HepG2 (cell line): ENCODE measurements at regions not wholly inside any gene's neighbourhood (a gene's known extent, or its start where the extent isn't known, plus 50 kb on each side); places are given as distances from the start of the nearest gene placed in this dataset.

Experiments used
- CREB1 ChIP-seq, 2 experiments: fragments of 450-650 bp in 1 of 2; IDR thresholded peaks; 2 replicates each; pipeline ENCODE4 v1.6.1; 2016 to 2017; ENCODE audit warnings: control low read depth in 1 of 2, mild to moderate bottlenecking in 1 of 2, missing compliant biosample characterization in 1 of 2, missing genetic modification characterization in 1 of 2
- ETV6 ChIP-seq: sonication (generic); formaldehyde crosslinking; conservative IDR thresholded peaks from 2 replicates; pipeline ENCODE4 v1.4.0; 2020; ENCODE audit warnings: missing genetic modification reagents
- EZH2 ChIP-seq: conservative IDR thresholded peaks from 2 replicates; pipeline ENCODE4 v1.6.1; 2012; ENCODE audit warnings: mild to moderate bottlenecking, low read depth, low read length, moderate library complexity
- ISL2 ChIP-seq: sonication (generic); formaldehyde crosslinking; IDR thresholded peaks from 2 replicates; pipeline ENCODE4 v1.5.0; 2020; ENCODE audit warnings: missing genetic modification reagents
- JUND ChIP-seq: sonication (generic); formaldehyde crosslinking; IDR thresholded peaks from 2 replicates; pipeline ENCODE4 v1.8.0; 2022; ENCODE audit warnings: mild to moderate bottlenecking, missing genetic modification reagents
- KDM1A ChIP-seq: IDR thresholded peaks from 2 replicates; pipeline ENCODE4 v1.6.1; 2016; ENCODE audit warnings: missing compliant biosample characterization
- KLF16 ChIP-seq, 2 experiments: sonication (generic) in 1 of 2; formaldehyde crosslinking in 1 of 2; IDR thresholded peaks; 2 replicates each; pipeline versions ENCODE4 v1.6.1 to v1.8.0; 2016 to 2023; ENCODE audit warnings: missing genetic modification reagents in 2 of 2, missing compliant biosample characterization in 1 of 2
- RBM39 ChIP-seq: fragments of 200-400 bp; formaldehyde crosslinking; IDR thresholded peaks from one replicate; pipeline ENCODE4 v1.6.1; 2018; ENCODE audit warnings: antibody characterized with exemption, mild to moderate bottlenecking, low read depth, low read length; ENCODE audit not compliant: poor library complexity, severe bottlenecking
- ZNF253 ChIP-seq: sonication (generic); formaldehyde crosslinking; IDR thresholded peaks from 2 replicates; pipeline ENCODE4 v1.8.0; 2022; ENCODE audit warnings: mild to moderate bottlenecking, missing genetic modification reagents, borderline replicate concordance
- ZNF333 ChIP-seq: sonication (generic); formaldehyde crosslinking; IDR thresholded peaks from 2 replicates; pipeline ENCODE4 v1.4.0; 2020; ENCODE audit warnings: mild to moderate bottlenecking, missing genetic modification reagents, borderline replicate concordance
- TF ChIP-seq, protein P1 (sequence below): sonication (generic); formaldehyde crosslinking; IDR thresholded peaks from 2 replicates; pipeline ENCODE4 v1.5.0; 2020; ENCODE audit warnings: mild to moderate bottlenecking, missing genetic modification reagents, moderate library complexity
- TF ChIP-seq, protein P2 (sequence below), 2 experiments: sonication (generic) in 1 of 2; formaldehyde crosslinking in 1 of 2; IDR thresholded peaks; 2 replicates each; pipeline versions ENCODE4 v1.5.1 to v1.6.1; 2011 to 2020; ENCODE audit warnings: borderline replicate concordance in 1 of 2, low read depth in 1 of 2, low read length in 1 of 2, mild to moderate bottlenecking in 1 of 2, missing genetic modification reagents in 1 of 2, moderate library complexity in 1 of 2
- TF ChIP-seq, protein P3 (sequence below): sonication (generic); formaldehyde crosslinking; IDR thresholded peaks from 2 replicates; pipeline ENCODE4 v1.4.0; 2020; ENCODE audit warnings: missing genetic modification reagents

DNA sequence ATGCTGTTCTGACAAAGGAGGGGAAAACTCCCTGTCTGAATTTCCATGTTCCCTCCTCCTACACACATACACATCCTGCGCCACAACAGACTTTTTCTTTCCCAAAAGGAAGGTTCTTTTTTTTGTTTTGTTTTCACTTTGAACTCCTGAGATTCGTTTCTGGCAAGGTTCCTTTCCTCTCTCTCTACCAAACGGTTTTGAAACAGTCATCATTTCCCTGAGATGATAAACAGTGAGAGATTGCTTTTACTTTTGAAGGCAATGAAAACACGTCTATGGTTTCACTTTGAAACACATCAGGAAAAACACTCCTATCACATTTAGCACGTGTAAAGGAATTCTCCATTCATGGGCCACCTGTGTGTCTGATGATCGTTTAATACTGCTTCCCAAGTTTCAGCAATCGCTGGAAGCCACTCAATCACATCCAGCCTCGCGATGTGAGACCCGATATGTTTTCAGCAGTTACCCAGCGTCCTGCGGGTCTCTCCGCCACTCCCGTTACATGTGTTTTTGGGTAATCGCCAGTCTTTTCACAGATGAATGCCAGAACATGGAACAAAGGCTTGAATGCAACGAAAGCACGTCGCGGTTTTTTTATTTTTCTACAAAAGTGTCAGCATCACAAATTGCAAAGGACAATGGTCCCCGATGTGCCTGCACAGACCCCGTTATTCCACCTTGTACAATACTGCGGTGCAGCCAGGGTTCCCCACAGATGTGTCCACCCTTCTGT is 62.8 kb upstream of the CUX1 start:
- TF ChIP-seq, protein P1, sequence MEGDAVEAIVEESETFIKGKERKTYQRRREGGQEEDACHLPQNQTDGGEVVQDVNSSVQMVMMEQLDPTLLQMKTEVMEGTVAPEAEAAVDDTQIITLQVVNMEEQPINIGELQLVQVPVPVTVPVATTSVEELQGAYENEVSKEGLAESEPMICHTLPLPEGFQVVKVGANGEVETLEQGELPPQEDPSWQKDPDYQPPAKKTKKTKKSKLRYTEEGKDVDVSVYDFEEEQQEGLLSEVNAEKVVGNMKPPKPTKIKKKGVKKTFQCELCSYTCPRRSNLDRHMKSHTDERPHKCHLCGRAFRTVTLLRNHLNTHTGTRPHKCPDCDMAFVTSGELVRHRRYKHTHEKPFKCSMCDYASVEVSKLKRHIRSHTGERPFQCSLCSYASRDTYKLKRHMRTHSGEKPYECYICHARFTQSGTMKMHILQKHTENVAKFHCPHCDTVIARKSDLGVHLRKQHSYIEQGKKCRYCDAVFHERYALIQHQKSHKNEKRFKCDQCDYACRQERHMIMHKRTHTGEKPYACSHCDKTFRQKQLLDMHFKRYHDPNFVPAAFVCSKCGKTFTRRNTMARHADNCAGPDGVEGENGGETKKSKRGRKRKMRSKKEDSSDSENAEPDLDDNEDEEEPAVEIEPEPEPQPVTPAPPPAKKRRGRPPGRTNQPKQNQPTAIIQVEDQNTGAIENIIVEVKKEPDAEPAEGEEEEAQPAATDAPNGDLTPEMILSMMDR (CRISPR knock-in tag), result no peak
- TF ChIP-seq CREB1 (IDR thresholded peaks at IDR 0.05) (no peak), CREB1 (CRISPR knock-in tag; IDR thresholded peaks at IDR 0.05) (no peak), ZNF333 (CRISPR knock-in tag) (no peak), EZH2 (no peak), ZNF253 (CRISPR knock-in tag) (no peak), ETV6 (no peak), ISL2 (CRISPR knock-in tag) (no peak), JUND (no peak), KDM1A (CRISPR knock-in tag) (no peak), KLF16 (CRISPR knock-in tag; IDR thresholded peaks at IDR 0.05) (no peak), RBM39 (no peak)
- TF ChIP-seq, protein P2, sequence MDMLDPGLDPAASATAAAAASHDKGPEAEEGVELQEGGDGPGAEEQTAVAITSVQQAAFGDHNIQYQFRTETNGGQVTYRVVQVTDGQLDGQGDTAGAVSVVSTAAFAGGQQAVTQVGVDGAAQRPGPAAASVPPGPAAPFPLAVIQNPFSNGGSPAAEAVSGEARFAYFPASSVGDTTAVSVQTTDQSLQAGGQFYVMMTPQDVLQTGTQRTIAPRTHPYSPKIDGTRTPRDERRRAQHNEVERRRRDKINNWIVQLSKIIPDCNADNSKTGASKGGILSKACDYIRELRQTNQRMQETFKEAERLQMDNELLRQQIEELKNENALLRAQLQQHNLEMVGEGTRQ (IDR thresholded peaks at IDR 0.05; ENCODE audit: low read depth, low read length), result no peak
- TF ChIP-seq, protein P2 (CRISPR knock-in tag; IDR thresholded peaks at IDR 0.05; ENCODE audit: borderline replicate concordance), result no peak
- TF ChIP-seq, protein P3, sequence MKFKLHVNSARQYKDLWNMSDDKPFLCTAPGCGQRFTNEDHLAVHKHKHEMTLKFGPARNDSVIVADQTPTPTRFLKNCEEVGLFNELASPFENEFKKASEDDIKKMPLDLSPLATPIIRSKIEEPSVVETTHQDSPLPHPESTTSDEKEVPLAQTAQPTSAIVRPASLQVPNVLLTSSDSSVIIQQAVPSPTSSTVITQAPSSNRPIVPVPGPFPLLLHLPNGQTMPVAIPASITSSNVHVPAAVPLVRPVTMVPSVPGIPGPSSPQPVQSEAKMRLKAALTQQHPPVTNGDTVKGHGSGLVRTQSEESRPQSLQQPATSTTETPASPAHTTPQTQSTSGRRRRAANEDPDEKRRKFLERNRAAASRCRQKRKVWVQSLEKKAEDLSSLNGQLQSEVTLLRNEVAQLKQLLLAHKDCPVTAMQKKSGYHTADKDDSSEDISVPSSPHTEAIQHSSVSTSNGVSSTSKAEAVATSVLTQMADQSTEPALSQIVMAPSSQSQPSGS (CRISPR knock-in tag), result no peak
